ENCODE measurements at regions not wholly inside any gene's neighbourhood (a gene's known extent, or its start where the extent isn't known, plus 50 kb on each side); places are given as distances from the start of the nearest gene placed in this dataset.

GRCh38 chr10:7056216-7056615 is 354.6 kb downstream of the SFMBT2 start:
- TF ChIP-seq CTCF (IDR thresholded peaks at IDR 0.05 in 8 of 11, conservative IDR thresholded peaks at IDR 0.05 in 3 of 11) (no peak), POLR2AphosphoS5 (IDR thresholded peaks at IDR 0.05) (no peak)
